ENCODE measurements at regions not wholly inside any gene's neighbourhood (a gene's known extent, or its start where the extent isn't known, plus 50 kb on each side); places are given as distances from the start of the nearest gene placed in this dataset.

DNA sequence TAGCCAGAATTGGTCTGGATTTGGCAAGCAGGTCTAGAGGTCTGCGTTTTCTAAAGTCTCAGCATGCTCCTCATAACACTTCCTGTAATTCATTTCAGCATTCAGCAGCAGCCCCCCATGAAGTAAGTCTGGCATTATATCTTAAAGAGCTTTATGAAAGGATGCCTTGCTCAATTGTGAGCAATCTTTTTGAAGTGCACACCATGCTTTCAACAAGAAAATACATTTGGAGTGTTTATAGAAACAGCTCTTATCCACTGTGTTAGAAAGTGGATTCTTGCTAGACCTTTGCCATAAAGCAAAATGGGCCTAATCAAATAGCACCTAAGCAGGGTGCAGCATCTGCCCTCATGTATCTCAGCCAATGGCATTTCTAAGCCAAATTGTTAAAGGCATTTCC, 378.0 kb upstream of the AKR1E2 start:
- no peak for DNase-seq (ENCODE audit: low read depth)
- TF ChIP-seq, protein P1, sequence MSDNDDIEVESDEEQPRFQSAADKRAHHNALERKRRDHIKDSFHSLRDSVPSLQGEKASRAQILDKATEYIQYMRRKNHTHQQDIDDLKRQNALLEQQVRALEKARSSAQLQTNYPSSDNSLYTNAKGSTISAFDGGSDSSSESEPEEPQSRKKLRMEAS (IDR thresholded peaks at IDR 0.05; ENCODE audit: low read depth, low read length): no peak
- TF ChIP-seq, protein P2, sequence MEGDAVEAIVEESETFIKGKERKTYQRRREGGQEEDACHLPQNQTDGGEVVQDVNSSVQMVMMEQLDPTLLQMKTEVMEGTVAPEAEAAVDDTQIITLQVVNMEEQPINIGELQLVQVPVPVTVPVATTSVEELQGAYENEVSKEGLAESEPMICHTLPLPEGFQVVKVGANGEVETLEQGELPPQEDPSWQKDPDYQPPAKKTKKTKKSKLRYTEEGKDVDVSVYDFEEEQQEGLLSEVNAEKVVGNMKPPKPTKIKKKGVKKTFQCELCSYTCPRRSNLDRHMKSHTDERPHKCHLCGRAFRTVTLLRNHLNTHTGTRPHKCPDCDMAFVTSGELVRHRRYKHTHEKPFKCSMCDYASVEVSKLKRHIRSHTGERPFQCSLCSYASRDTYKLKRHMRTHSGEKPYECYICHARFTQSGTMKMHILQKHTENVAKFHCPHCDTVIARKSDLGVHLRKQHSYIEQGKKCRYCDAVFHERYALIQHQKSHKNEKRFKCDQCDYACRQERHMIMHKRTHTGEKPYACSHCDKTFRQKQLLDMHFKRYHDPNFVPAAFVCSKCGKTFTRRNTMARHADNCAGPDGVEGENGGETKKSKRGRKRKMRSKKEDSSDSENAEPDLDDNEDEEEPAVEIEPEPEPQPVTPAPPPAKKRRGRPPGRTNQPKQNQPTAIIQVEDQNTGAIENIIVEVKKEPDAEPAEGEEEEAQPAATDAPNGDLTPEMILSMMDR (IDR thresholded peaks at IDR 0.05; ENCODE audit: low read depth, low read length): no peak
- no peak for TF ChIP-seq MYC (IDR thresholded peaks at IDR 0.05; ENCODE audit: low read depth, low read length)
- H3K4me3 ChIP-seq (ENCODE audit: low read depth, low read length): no peak overlapping the region

DNA sequence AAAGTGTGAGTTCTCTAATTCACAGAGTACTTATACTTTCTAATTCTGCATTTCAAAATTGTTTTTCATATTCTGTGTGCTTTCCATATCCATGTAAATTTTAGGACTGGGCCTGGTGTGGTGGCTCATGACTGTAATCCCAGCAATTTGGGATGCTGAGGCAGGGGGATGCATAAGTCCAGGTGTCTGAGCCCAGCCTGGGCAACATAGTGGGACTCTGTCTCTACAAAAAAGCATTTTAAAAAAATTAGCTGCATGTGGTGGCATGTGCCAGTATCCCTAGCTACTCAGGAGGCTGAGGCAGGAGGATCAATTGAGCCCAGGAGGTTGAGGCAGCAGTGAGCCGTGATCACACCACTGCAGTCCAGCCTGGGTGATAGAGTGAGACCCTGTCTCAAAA, 382.6 kb upstream of the AKR1E2 start:
- no peak for DNase-seq (ENCODE audit: low read depth)
- TF ChIP-seq, protein P2 (IDR thresholded peaks at IDR 0.05; ENCODE audit: low read depth, low read length): no peak
- TF ChIP-seq MYC (IDR thresholded peaks at IDR 0.05; ENCODE audit: low read depth, low read length): no peak
- TF ChIP-seq, protein P1 (IDR thresholded peaks at IDR 0.05; ENCODE audit: low read depth, low read length): no peak
- TF ChIP-seq POLR2A (IDR thresholded peaks at IDR 0.05; ENCODE audit: extremely low read depth, insufficient read length): no peak
- H3K4me3 ChIP-seq (ENCODE audit: low read depth, low read length): no peak overlapping the region

DNA sequence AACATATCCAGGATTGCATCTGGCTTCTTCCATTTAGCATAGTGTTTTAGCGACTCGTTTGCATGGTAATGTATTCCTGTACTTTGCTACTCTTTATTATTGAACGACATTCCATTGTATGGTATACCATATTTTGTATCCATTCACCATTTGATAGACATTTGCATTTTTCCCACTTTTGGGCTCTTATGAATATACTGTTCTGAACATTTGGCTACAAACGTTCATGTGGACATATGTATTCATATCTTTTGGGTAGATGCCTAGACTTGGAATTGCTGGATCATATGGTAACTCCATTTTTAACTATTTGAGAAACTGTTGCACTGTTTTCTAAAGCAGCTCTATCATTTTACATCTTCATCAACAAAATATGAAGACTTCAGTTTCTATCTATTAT, 383.7 kb upstream of the AKR1E2 start:
- TF ChIP-seq, protein P1 (IDR thresholded peaks at IDR 0.05; ENCODE audit: low read depth, low read length): no peak
- TF ChIP-seq, protein P2 (IDR thresholded peaks at IDR 0.05; ENCODE audit: low read depth, low read length): no peak
- TF ChIP-seq POLR2A (IDR thresholded peaks at IDR 0.05; ENCODE audit: extremely low read depth, insufficient read length) (no peak), MYC (IDR thresholded peaks at IDR 0.05; ENCODE audit: low read depth, low read length) (no peak)
- H3K4me3 ChIP-seq (ENCODE audit: low read depth, low read length): no peak overlapping the region
- no peak for DNase-seq (ENCODE audit: low read depth)

DNA sequence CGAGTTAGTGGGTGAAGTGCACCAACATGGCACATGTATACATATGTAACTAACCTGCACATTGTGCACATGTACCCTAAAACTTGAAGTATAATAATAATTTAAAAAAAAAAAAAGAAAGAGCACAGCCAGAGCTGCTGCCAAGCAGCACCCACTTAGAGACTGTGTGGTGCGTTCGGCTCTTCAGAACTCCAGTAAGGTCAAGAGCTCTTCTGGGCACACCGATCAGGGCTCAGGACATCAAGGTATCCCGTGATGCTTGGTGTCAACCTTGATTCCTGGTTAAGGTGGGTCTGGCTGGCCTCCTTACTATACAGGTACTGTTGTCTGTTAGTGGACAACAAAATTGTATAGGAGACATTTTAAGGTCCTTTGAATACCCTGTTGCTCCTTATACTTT, 385.7 kb upstream of the AKR1E2 start:
- no peak overlapping the region for H3K4me3 ChIP-seq (ENCODE audit: low read depth, low read length)
- no peak for DNase-seq (ENCODE audit: low read depth)
- TF ChIP-seq POLR2A (IDR thresholded peaks at IDR 0.05; ENCODE audit: extremely low read depth, insufficient read length): no peak
- TF ChIP-seq MYC (IDR thresholded peaks at IDR 0.05; ENCODE audit: low read depth, low read length): no peak
- TF ChIP-seq, protein P1 (IDR thresholded peaks at IDR 0.05; ENCODE audit: low read depth, low read length): no peak
- TF ChIP-seq, protein P2 (IDR thresholded peaks at IDR 0.05; ENCODE audit: low read depth, low read length): no peak

DNA sequence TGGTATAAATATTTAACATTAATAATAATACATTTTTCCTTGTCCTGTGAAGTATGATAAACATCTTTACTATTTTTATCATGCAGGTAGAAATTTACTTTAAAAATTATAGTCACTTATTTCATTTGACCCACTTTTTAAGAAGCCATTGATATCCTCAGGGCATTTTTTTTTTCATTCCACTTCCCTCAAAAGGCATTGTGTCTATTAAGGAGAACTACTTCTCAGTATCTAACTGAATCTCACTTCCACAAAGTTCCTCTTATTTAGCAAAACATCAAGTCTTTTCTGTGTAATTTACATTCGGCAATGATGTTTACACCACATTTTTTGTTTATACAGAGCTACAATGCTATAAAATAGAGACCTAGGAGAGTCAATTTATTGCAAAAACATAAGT, 388.2 kb upstream of the AKR1E2 start:
- DNase-seq (ENCODE audit: low read depth): no peak
- H3K4me3 ChIP-seq (ENCODE audit: low read depth, low read length): no peak overlapping the region
- no peak for TF ChIP-seq POLR2A (IDR thresholded peaks at IDR 0.05; ENCODE audit: extremely low read depth, insufficient read length)
- TF ChIP-seq, protein P1 (IDR thresholded peaks at IDR 0.05; ENCODE audit: low read depth, low read length): no peak
- no peak for TF ChIP-seq MYC (IDR thresholded peaks at IDR 0.05; ENCODE audit: low read depth, low read length)
- TF ChIP-seq, protein P2 (IDR thresholded peaks at IDR 0.05; ENCODE audit: low read depth, low read length): no peak

DNA sequence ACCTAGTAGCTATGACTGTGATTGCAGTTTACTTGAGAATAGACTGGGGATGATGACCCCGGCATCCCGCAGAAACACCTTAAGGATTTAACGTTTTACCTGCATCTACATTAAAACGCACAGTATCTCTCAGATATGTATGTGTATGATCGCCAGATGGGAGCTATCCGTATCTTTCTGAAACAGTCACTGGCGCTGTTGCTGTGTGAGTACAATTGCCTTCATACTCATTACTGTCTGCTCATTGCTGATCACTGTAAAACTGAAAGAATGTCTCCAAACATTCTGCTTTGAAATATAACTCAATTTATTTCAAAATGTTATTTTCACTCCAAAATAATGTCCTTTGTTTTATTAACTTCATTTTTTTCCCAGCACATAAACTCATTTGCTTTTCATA, 388.9 kb upstream of the AKR1E2 start:
- no peak for DNase-seq (ENCODE audit: low read depth)
- no peak overlapping the region for H3K4me3 ChIP-seq (ENCODE audit: low read depth, low read length)
- TF ChIP-seq, protein P1 (IDR thresholded peaks at IDR 0.05; ENCODE audit: low read depth, low read length): no peak
- no peak for TF ChIP-seq MYC (IDR thresholded peaks at IDR 0.05; ENCODE audit: low read depth, low read length)
- TF ChIP-seq, protein P2 (IDR thresholded peaks at IDR 0.05; ENCODE audit: low read depth, low read length): no peak
- TF ChIP-seq POLR2A (IDR thresholded peaks at IDR 0.05; ENCODE audit: extremely low read depth, insufficient read length): no peak

All from NB4 (cell line).